Endothelial cell of umbilical vein (primary cell): ENCODE measurements at regions not wholly inside any gene's neighbourhood (a gene's known extent, or its start where the extent isn't known, plus 50 kb on each side); places are given as distances from the start of the nearest gene placed in this dataset.

Source experiments
- CTCF ChIP-seq, 2 donors: IDR thresholded peaks; 1 replicate in 1 of 2; 2 replicates in 1 of 2; pipeline ENCODE4 v1.5.1; 2011; ENCODE audit warnings: low read length in 2 of 2, mild to moderate bottlenecking in 2 of 2, moderate library complexity in 2 of 2, control low read depth in 1 of 2, inconsistent platforms in 1 of 2, low read depth in 1 of 2; ENCODE audit not compliant: insufficient read depth in 1 of 2; ENCODE audit errors: extremely low read depth in 1 of 2
- FOS ChIP-seq: IDR thresholded peaks from 2 replicates; pipeline ENCODE4 v1.6.1; 2011; ENCODE audit warnings: mild to moderate bottlenecking, low read length, moderate library complexity, borderline replicate concordance; ENCODE audit not compliant: insufficient read depth
- MYC ChIP-seq: IDR thresholded peaks from one replicate; pipeline ENCODE4 v1.6.1; 2011; ENCODE audit warnings: mild to moderate bottlenecking, low read depth, low read length
- POLR2A ChIP-seq: IDR thresholded peaks from 2 replicates; pipeline ENCODE4 v1.6.1; 2012; ENCODE audit warnings: low read depth, mild to moderate bottlenecking, control low read depth, low read length

- TF ChIP-seq CTCF (IDR thresholded peaks at IDR 0.05; ENCODE audit: extremely low read depth in 1 of 2, insufficient read depth in 1 of 2, low read depth in 1 of 2, low read length in 2 of 2) (no peak), MYC (no peak), POLR2A (no peak), FOS (no peak)
Observed at GRCh38 chr1:60891281-60891680, 191.1 kb upstream of the NFIA start.
